ENCODE measurements at regions not wholly inside any gene's neighbourhood (a gene's known extent, or its start where the extent isn't known, plus 50 kb on each side); places are given as distances from the start of the nearest gene placed in this dataset.

GRCh38 chr1:94654031-94654430 lies 112.5 kb upstream of the F3 start:
- no peaks in the 10 kb centered on the region for H3K9me3 ChIP-seq (ENCODE audit: control insufficient read depth in 1 of 2, insufficient read depth in 1 of 2, low read length in 2 of 2)
- H3K9me3 Mint-ChIP-seq, result no peaks in the 10 kb centered on the region
- H3K4me1 Mint-ChIP-seq (ENCODE audit: low read depth), result no peaks in the 10 kb centered on the region
- H3K36me3 Mint-ChIP-seq (ENCODE audit: low read depth), result no peaks in the 10 kb centered on the region
- ChIA-PET POLR2A (no interaction called here), CTCF (no interaction called here)
- no peak overlapping the region for H3K4me3 ChIP-seq (ENCODE audit: low read length)
- ATAC-seq (ENCODE audit: poor library complexity) (no peak), DNase-seq (no peak)
- peaks cover 11% of the 10 kb centered on the region for H3K27me3 Mint-ChIP-seq
- no peaks in the 10 kb centered on the region for H3K36me3 ChIP-seq (ENCODE audit: insufficient read depth, low read length)
- H3K4me1 ChIP-seq (ENCODE audit: insufficient read depth, low read length), result no peaks in the 10 kb centered on the region
- TF ChIP-seq CTCF (IDR thresholded peaks at IDR 0.05), result no peak
- intact Hi-C loops (cut with DNase I, micrococcal nuclease), result no loop called here
- H3K4me3 Mint-ChIP-seq, result no peak overlapping the region
- no peaks in the 10 kb centered on the region for H3K27me3 ChIP-seq (ENCODE audit: control insufficient read depth in 1 of 2, insufficient read depth in 2 of 2, low read length in 2 of 2)
- H3K27ac Mint-ChIP-seq, result no peak overlapping the region
- H3K27ac ChIP-seq (ENCODE audit: low read depth in 1 of 2, low read length in 2 of 2), result no peak overlapping the region

- H3K27me3 ChIP-seq (ENCODE audit: control insufficient read depth in 1 of 2, insufficient read depth in 2 of 2, low read length in 2 of 2), result no peaks in the 10 kb centered on the region
- Mint-ChIP-seq H3K36me3 (ENCODE audit: low read depth) (no peaks in the 10 kb centered on the region), H3K4me3 (no peak overlapping the region), H3K27ac (no peak overlapping the region), H3K4me1 (ENCODE audit: low read depth) (no peaks in the 10 kb centered on the region), H3K27me3 (peaks cover 11% of the 10 kb centered on the region), H3K9me3 (no peaks in the 10 kb centered on the region)
- H3K9me3 ChIP-seq (ENCODE audit: control insufficient read depth in 1 of 2, insufficient read depth in 1 of 2, low read length in 2 of 2), result no peaks in the 10 kb centered on the region
- no peak overlapping the region for H3K27ac ChIP-seq (ENCODE audit: low read depth in 1 of 2, low read length in 2 of 2)
- ChIA-PET POLR2A (no interaction called here), CTCF (no interaction called here)
- no peak for ATAC-seq (ENCODE audit: poor library complexity)
- no peak overlapping the region for H3K4me3 ChIP-seq (ENCODE audit: low read length)
- no peak for TF ChIP-seq CTCF (IDR thresholded peaks at IDR 0.05)
- H3K4me1 ChIP-seq (ENCODE audit: insufficient read depth, low read length), result no peaks in the 10 kb centered on the region
- DNase-seq, result no peak
- no peaks in the 10 kb centered on the region for H3K36me3 ChIP-seq (ENCODE audit: insufficient read depth, low read length)
- intact Hi-C loops (cut with DNase I, micrococcal nuclease), result no loop called here
These were observed 111.9 kb upstream of the F3 start for GRCh38 chr1:94653454-94653853.

- ChIA-PET POLR2A (no interaction called here), CTCF (no interaction called here)
- H3K9me3 Mint-ChIP-seq, result no peaks in the 10 kb centered on the region
- intact Hi-C loops (cut with DNase I, micrococcal nuclease), result no loop called here
- H3K27me3 ChIP-seq (ENCODE audit: control insufficient read depth in 1 of 2, insufficient read depth in 2 of 2, low read length in 2 of 2), result no peaks in the 10 kb centered on the region
- H3K36me3 Mint-ChIP-seq (ENCODE audit: low read depth), result no peaks in the 10 kb centered on the region
- no peaks in the 10 kb centered on the region for H3K36me3 ChIP-seq (ENCODE audit: insufficient read depth, low read length)
- TF ChIP-seq CTCF (IDR thresholded peaks at IDR 0.05), result no peak
- ATAC-seq (ENCODE audit: poor library complexity) (no peak), DNase-seq (no peak)
- no peak overlapping the region for H3K27ac ChIP-seq (ENCODE audit: low read depth in 1 of 2, low read length in 2 of 2)
- H3K27ac Mint-ChIP-seq, result no peak overlapping the region
- H3K4me3 ChIP-seq (ENCODE audit: low read length), result no peak overlapping the region
- H3K4me1 Mint-ChIP-seq (ENCODE audit: low read depth), result no peaks in the 10 kb centered on the region
- no peaks in the 10 kb centered on the region for H3K9me3 ChIP-seq (ENCODE audit: control insufficient read depth in 1 of 2, insufficient read depth in 1 of 2, low read length in 2 of 2)
- no peak overlapping the region for H3K4me3 Mint-ChIP-seq
- H3K27me3 Mint-ChIP-seq, result peaks cover 11% of the 10 kb centered on the region
- H3K4me1 ChIP-seq (ENCODE audit: insufficient read depth, low read length), result no peaks in the 10 kb centered on the region
These were observed 109.5 kb upstream of the F3 start for GRCh38 chr1:94651076-94651475.

Measured in CD4-positive, alpha-beta T cell (primary cell).